GM23338 (cell line): ENCODE measurements at regions not wholly inside any gene's neighbourhood (a gene's known extent, or its start where the extent isn't known, plus 50 kb on each side); places are given as distances from the start of the nearest gene placed in this dataset.
"Not testable (repeated sequence)": the region's sequence is repeated elsewhere in the genome, so short reads cannot be mapped to it uniquely, and the experiment has no call there.

Source experiments
- ATAC-seq: fragments of 200-7000 bp; cut with Tn5 transposase; 3 replicates; pipeline ENCODE4 v1.9.1; 2020
- DNase-seq: peaks from one replicate; pipeline ENCODE4 v3.0.0-alpha.2; 2015; ENCODE audit warnings: low spot score
- H2AFZ ChIP-seq: fragments of 200-600 bp; sonication (generic); 2 replicates; pipeline ENCODE4 v1.8.0; 2016; ENCODE audit warnings: antibody characterized with exemption, mild to moderate bottlenecking, moderate library complexity
- H3F3A ChIP-seq: fragments of 200-600 bp; sonication (generic); replicated peaks from 2 replicates; pipeline ENCODE4 v1.8.0; 2017; ENCODE audit warnings: antibody characterized with exemption, mixed run types, low read depth
- H3K27ac ChIP-seq: fragments of 200-600 bp; sonication (generic); 2 replicates; pipeline ENCODE4 v1.6.1; 2016; ENCODE audit warnings: low read depth
- H3K27me3 ChIP-seq: fragments of 200-600 bp; sonication (generic); 2 replicates; pipeline ENCODE4 v1.8.0; 2016; ENCODE audit warnings: mild to moderate bottlenecking, mixed run types, moderate library complexity; ENCODE audit not compliant: insufficient read depth
- H3K36me3 ChIP-seq: fragments of 200-600 bp; sonication (generic); 2 replicates; pipeline ENCODE4 v1.8.0; 2016; ENCODE audit warnings: mild to moderate bottlenecking; ENCODE audit not compliant: insufficient read depth
- H3K4me1 ChIP-seq: fragments of 200-600 bp; sonication (generic); 2 replicates; pipeline ENCODE4 v1.8.0; 2016; ENCODE audit warnings: mild to moderate bottlenecking, moderate library complexity; ENCODE audit not compliant: insufficient read depth
- H3K4me2 ChIP-seq: fragments of 200-600 bp; sonication (generic); 2 replicates; pipeline ENCODE4 v1.7.1; 2017; ENCODE audit warnings: mixed run types
- H3K4me3 ChIP-seq: fragments of 200-600 bp; sonication (generic); 2 replicates; pipeline ENCODE4 v1.6.1; 2016; ENCODE audit warnings: mixed run types
- H3K79me2 ChIP-seq: fragments of 200-600 bp; sonication (generic); replicated peaks from 2 replicates; pipeline ENCODE4 v1.8.0; 2017; ENCODE audit warnings: mild to moderate bottlenecking; ENCODE audit not compliant: insufficient read depth
- H3K9me2 ChIP-seq: fragments of 200-600 bp; sonication (generic); 2 replicates; pipeline ENCODE4 v1.8.0; 2017; ENCODE audit not compliant: insufficient read depth
- H4K20me1 ChIP-seq: fragments of 200-600 bp; sonication (generic); replicated peaks from 2 replicates; pipeline ENCODE4 v1.8.0; 2017; ENCODE audit warnings: mild to moderate bottlenecking; ENCODE audit not compliant: insufficient read depth
- H3K27ac Mint-ChIP-seq: 2 replicates; pipeline ENCODE4 v1.8.0; 2020; ENCODE audit warnings: inconsistent platforms, mild to moderate bottlenecking, moderate library complexity, mixed read lengths
- H3K27me3 Mint-ChIP-seq: 3 replicates; pipeline ENCODE4 v1.8.0; 2022; ENCODE audit warnings: low read depth, mild to moderate bottlenecking, moderate library complexity, mixed read lengths, inconsistent platforms; ENCODE audit not compliant: insufficient read depth, poor library complexity
- H3K36me3 Mint-ChIP-seq: 3 replicates; pipeline ENCODE4 v1.8.0; 2021; ENCODE audit warnings: low read depth, mild to moderate bottlenecking, inconsistent platforms, moderate library complexity, mixed read lengths
- H3K4me1 Mint-ChIP-seq: 3 replicates; pipeline ENCODE4 v1.8.0; 2020; ENCODE audit warnings: mild to moderate bottlenecking, inconsistent platforms, mixed read lengths
- H3K4me3 Mint-ChIP-seq: 3 replicates; pipeline ENCODE4 v1.8.0; 2021; ENCODE audit warnings: moderate library complexity, mild to moderate bottlenecking, inconsistent platforms, mixed read lengths
- H3K9me3 Mint-ChIP-seq: 3 replicates; pipeline ENCODE4 v1.8.0; 2020; ENCODE audit warnings: moderate library complexity, mild to moderate bottlenecking, inconsistent platforms, mixed read lengths

- not testable (repeated sequence) for H3K4me2 ChIP-seq, DNase-seq, H3K27ac ChIP-seq, H3K4me1 ChIP-seq, H3K27ac Mint-ChIP-seq, H3K4me3 Mint-ChIP-seq, H3K36me3 Mint-ChIP-seq, H3K36me3 ChIP-seq, H4K20me1 ChIP-seq, H3K27me3 ChIP-seq, H3F3A ChIP-seq, H2AFZ ChIP-seq, H3K27me3 Mint-ChIP-seq, H3K9me2 ChIP-seq, H3K9me3 Mint-ChIP-seq, H3K79me2 ChIP-seq, H3K4me1 Mint-ChIP-seq, ATAC-seq, H3K4me3 ChIP-seq
Observed at GRCh38 chr16:21386201-21386915, 108.3 kb upstream of the CRYM start.

GRCh38 chr16:21383682-21384081, 105.6 kb upstream of the CRYM start:
- H3K79me2 ChIP-seq, H3K4me3 Mint-ChIP-seq, ATAC-seq, H3K4me2 ChIP-seq, H3K36me3 ChIP-seq, H3K36me3 Mint-ChIP-seq, H3K9me3 Mint-ChIP-seq, H3K4me3 ChIP-seq, H3K27ac ChIP-seq, DNase-seq, H3K27me3 Mint-ChIP-seq, H3K27me3 ChIP-seq, H3F3A ChIP-seq, H3K9me2 ChIP-seq, H3K4me1 Mint-ChIP-seq, H4K20me1 ChIP-seq, H2AFZ ChIP-seq, H3K27ac Mint-ChIP-seq, H3K4me1 ChIP-seq: not testable (repeated sequence)

- not testable (repeated sequence) for H3K36me3 ChIP-seq, H3K27me3 ChIP-seq, H3K4me3 Mint-ChIP-seq, H3K27ac Mint-ChIP-seq, H3K4me2 ChIP-seq, H3K9me2 ChIP-seq, H3K27ac ChIP-seq, H2AFZ ChIP-seq, H3K4me1 Mint-ChIP-seq, H3K36me3 Mint-ChIP-seq, H3K9me3 Mint-ChIP-seq, H3K4me3 ChIP-seq, H3K27me3 Mint-ChIP-seq, DNase-seq, H3K79me2 ChIP-seq, ATAC-seq, H4K20me1 ChIP-seq, H3F3A ChIP-seq, H3K4me1 ChIP-seq
Observed at GRCh38 chr16:21379645-21380044, 101.6 kb upstream of the CRYM start.

GRCh38 chr16:21376196-21376899, 98.3 kb upstream of the CRYM start:
- not testable (repeated sequence) for H3K79me2 ChIP-seq, H3K4me2 ChIP-seq, H3K27me3 ChIP-seq, H3K36me3 Mint-ChIP-seq, H3K4me1 Mint-ChIP-seq, DNase-seq, H3K9me2 ChIP-seq, H2AFZ ChIP-seq, H3K27ac Mint-ChIP-seq, H3K27me3 Mint-ChIP-seq, H3K4me3 Mint-ChIP-seq, H4K20me1 ChIP-seq, H3K9me3 Mint-ChIP-seq, H3K36me3 ChIP-seq, H3K4me1 ChIP-seq, ATAC-seq, H3K27ac ChIP-seq, H3F3A ChIP-seq, H3K4me3 ChIP-seq

- H4K20me1 ChIP-seq, H3K36me3 ChIP-seq, H3K79me2 ChIP-seq, H2AFZ ChIP-seq, H3F3A ChIP-seq, H3K27ac ChIP-seq, DNase-seq, H3K4me2 ChIP-seq, H3K4me3 ChIP-seq, H3K9me2 ChIP-seq, H3K27ac Mint-ChIP-seq, H3K4me1 Mint-ChIP-seq, H3K27me3 Mint-ChIP-seq, H3K36me3 Mint-ChIP-seq, H3K9me3 Mint-ChIP-seq, ATAC-seq, H3K4me3 Mint-ChIP-seq, H3K4me1 ChIP-seq, H3K27me3 ChIP-seq: not testable (repeated sequence)
Observed at GRCh38 chr16:21375334-21375733, 97.2 kb upstream of the CRYM start.

GRCh38 chr16:21373454-21373853, 95.4 kb upstream of the CRYM start:
- H3K27ac Mint-ChIP-seq: not testable (repeated sequence)

More at GRCh38 chr16:21373454-21373853, 95.4 kb upstream of the CRYM start:
- not testable (repeated sequence) for DNase-seq, H3K4me3 ChIP-seq, H3F3A ChIP-seq, H3K4me1 Mint-ChIP-seq, H3K4me1 ChIP-seq, H3K27ac ChIP-seq, H3K4me2 ChIP-seq, H3K79me2 ChIP-seq, H3K9me3 Mint-ChIP-seq, H4K20me1 ChIP-seq, H3K4me3 Mint-ChIP-seq, H2AFZ ChIP-seq, H3K36me3 ChIP-seq, H3K9me2 ChIP-seq, H3K27me3 ChIP-seq, H3K27me3 Mint-ChIP-seq, H3K36me3 Mint-ChIP-seq
- ATAC-seq: peak; percentile 30; the same call in 1 of the 3 replicates
